ENCODE measurements at regions not wholly inside any gene's neighbourhood (a gene's known extent, or its start where the extent isn't known, plus 50 kb on each side); places are given as distances from the start of the nearest gene placed in this dataset.

GRCh38 chr3:43218156-43218555 is 68.2 kb upstream of the SNRK start:
- no peaks in the 10 kb centered on the region for H3K36me3 ChIP-seq
- H3K27me3 ChIP-seq, result no peaks in the 10 kb centered on the region
- H3K4me1 ChIP-seq (ENCODE audit: control insufficient read depth in 1 of 2, insufficient read depth in 1 of 2, low read depth in 1 of 2, low read length in 1 of 2), result peaks cover 9% of the 10 kb centered on the region in 2 experiments
- H3K9me3 ChIP-seq, result no peaks in the 10 kb centered on the region
- no peak overlapping the region for H3K4me3 ChIP-seq (ENCODE audit: low read depth in 1 of 2, low read length in 1 of 2)
- TF ChIP-seq CTCF (IDR thresholded peaks at IDR 0.05), result no peak
- no peak overlapping the region for H3K27ac ChIP-seq

- Histone ChIP-seq H3K9me3 (no peaks in the 10 kb centered on the region), H3K27me3 (no peaks in the 10 kb centered on the region), H3K27ac (no peak overlapping the region), H3K4me3 (ENCODE audit: low read depth in 1 of 2, low read length in 1 of 2) (no peak overlapping the region), H3K4me1 (ENCODE audit: control insufficient read depth in 1 of 2, insufficient read depth in 1 of 2, low read depth in 1 of 2, low read length in 1 of 2) (peaks cover 9% of the 10 kb centered on the region in 2 experiments), H3K36me3 (no peaks in the 10 kb centered on the region)
- TF ChIP-seq CTCF (IDR thresholded peaks at IDR 0.05), result no peak
Measured at GRCh38 chr3:43217633-43218032, 68.7 kb upstream of the SNRK start.

- Histone ChIP-seq H3K27ac (no peak overlapping the region), H3K27me3 (no peaks in the 10 kb centered on the region), H3K4me1 (ENCODE audit: control insufficient read depth in 1 of 2, insufficient read depth in 1 of 2, low read depth in 1 of 2, low read length in 1 of 2) (peaks cover 9% of the 10 kb centered on the region in 2 experiments)
Measured at GRCh38 chr3:43217206-43217605, 69.1 kb upstream of the SNRK start.

GRCh38 chr3:43215663-43216275 is 70.6 kb upstream of the SNRK start:
- no peaks in the 10 kb centered on the region for H3K36me3 ChIP-seq
- no peaks in the 10 kb centered on the region for H3K9me3 ChIP-seq
- no peak for TF ChIP-seq CTCF (IDR thresholded peaks at IDR 0.05)
- H3K4me3 ChIP-seq (ENCODE audit: low read depth in 1 of 2, low read length in 1 of 2), result no peak overlapping the region
- no peak overlapping the region for H3K27ac ChIP-seq
- H3K4me1 ChIP-seq (ENCODE audit: control insufficient read depth in 1 of 2, insufficient read depth in 1 of 2, low read depth in 1 of 2, low read length in 1 of 2), result peaks cover 9% of the 10 kb centered on the region in 2 experiments
- H3K27me3 ChIP-seq, result no peaks in the 10 kb centered on the region

More at GRCh38 chr3:43217206-43217605, 69.1 kb upstream of the SNRK start:
- Histone ChIP-seq H3K9me3 (no peaks in the 10 kb centered on the region), H3K4me3 (ENCODE audit: low read depth in 1 of 2, low read length in 1 of 2) (no peak overlapping the region), H3K36me3 (no peaks in the 10 kb centered on the region)
- TF ChIP-seq CTCF (IDR thresholded peaks at IDR 0.05), result no peak

- Histone ChIP-seq H3K4me3 (ENCODE audit: low read depth in 1 of 2, low read length in 1 of 2) (no peak overlapping the region), H3K27me3 (no peaks in the 10 kb centered on the region), H3K4me1 (ENCODE audit: control insufficient read depth in 1 of 2, insufficient read depth in 1 of 2, low read depth in 1 of 2, low read length in 1 of 2) (peaks cover 9% of the 10 kb centered on the region in 2 experiments), H3K9me3 (no peaks in the 10 kb centered on the region), H3K36me3 (no peaks in the 10 kb centered on the region), H3K27ac (no peak overlapping the region)
- no peak for TF ChIP-seq CTCF (IDR thresholded peaks at IDR 0.05)
Measured at GRCh38 chr3:43215138-43215537, 71.2 kb upstream of the SNRK start.

All from neutrophil (primary cell).